HG02623 (cell line): ENCODE measurements at regions not wholly inside any gene's neighbourhood (a gene's known extent, or its start where the extent isn't known, plus 50 kb on each side); places are given as distances from the start of the nearest gene placed in this dataset.
"Not testable (repeated sequence)": the region's sequence is repeated elsewhere in the genome, so short reads cannot be mapped to it uniquely, and the experiment has no call there.

ENCODE experiments used
- ATAC-seq: cut with Tn5 transposase; IDR thresholded peaks from one replicate; pipeline ENCODE4 v1.9.1; 2021; ENCODE audit warnings: moderate library complexity; ENCODE audit not compliant: unreplicated experiment

DNA sequence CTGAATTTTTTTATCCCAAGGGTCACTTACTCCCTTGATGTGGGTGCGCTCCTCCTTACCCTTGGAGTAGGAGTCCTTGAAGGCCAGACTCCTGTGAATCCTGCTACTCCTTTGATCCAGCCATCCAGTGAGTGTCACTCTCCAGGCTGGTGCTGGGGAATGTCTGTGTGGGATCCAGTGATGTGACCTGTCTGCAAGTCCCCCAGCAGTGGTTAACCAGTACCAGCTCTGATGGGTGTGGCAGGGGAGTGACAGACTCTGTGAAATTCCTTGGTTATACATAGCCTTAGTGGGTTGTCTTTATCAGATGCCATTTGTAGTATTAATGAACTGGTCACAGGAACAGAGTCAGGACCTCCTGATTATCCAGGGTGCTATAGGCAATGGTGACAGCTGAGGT is 409.5 kb upstream of the LMO3 start:
- ATAC-seq, result no peak

DNA sequence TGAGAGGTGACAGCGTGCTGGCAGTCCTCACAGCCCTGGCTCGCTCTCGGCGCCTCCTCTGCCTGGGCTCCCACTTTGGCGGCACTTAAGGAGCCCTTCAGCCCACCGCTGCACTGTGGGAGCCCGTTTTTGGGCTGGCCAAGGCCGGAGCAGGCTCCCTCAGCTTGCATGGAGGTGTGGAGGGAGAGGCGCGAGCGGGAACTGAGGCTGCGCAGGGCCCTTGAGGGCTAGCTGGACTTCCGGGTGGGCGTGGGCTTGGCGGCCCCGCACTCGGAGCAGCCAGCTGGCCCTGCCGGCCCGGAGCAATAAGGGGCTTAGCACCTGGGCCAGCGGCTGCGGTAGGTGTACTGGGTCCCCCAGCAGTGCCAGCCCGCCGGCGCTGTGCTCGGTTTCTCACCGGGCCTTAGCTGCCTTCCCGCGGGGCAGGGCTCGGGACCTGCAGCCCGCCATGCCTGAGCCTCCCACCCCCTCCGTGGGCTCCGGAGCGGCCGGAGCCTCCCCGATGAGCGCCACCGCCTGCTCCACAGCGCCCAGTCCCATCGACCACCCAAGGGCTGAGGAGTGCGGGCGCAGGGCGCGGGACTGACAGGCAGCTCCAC is 401.6 kb upstream of the LMO3 start:
- not testable (repeated sequence) for ATAC-seq

DNA sequence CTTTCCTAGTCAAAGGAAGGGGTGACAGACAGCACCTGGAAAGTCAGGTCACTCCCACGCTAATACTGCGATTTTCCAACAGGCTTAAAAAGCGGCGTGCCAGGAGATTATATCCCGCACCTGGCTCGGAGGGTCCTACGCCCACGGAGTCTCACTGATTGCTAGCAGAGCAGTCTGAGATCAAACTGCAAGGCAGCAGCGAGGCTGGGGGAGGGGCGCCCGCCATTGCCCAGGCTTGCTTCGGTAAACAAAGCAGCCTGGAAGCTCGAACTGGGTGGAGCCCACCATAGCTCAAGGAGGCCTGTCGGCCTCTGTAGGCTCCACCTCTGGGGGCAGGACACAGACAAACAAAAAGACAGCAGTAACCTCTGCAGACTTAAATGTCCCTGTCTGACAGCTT is 392.6 kb upstream of the LMO3 start:
- ATAC-seq, result not testable (repeated sequence)

DNA sequence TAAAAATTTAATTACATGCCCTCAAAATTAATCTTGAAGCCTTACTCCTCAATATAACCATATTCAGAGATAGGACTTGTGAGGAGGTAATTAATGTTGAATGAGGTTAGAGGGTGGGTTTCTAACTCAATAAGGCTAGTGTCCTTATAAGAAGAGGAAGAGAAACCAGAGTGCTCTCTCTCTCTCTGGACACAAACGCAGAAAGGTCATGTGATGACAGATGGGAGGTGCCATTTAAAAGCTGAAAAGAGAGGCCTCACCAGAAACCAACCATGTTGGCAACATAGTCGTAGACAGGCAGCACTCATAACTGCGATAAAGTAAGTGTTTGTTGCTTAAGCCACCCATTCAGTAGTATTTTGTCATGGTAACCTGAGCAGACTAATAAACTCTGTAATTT is 378.5 kb upstream of the LMO3 start:
- ATAC-seq, result no peak

DNA sequence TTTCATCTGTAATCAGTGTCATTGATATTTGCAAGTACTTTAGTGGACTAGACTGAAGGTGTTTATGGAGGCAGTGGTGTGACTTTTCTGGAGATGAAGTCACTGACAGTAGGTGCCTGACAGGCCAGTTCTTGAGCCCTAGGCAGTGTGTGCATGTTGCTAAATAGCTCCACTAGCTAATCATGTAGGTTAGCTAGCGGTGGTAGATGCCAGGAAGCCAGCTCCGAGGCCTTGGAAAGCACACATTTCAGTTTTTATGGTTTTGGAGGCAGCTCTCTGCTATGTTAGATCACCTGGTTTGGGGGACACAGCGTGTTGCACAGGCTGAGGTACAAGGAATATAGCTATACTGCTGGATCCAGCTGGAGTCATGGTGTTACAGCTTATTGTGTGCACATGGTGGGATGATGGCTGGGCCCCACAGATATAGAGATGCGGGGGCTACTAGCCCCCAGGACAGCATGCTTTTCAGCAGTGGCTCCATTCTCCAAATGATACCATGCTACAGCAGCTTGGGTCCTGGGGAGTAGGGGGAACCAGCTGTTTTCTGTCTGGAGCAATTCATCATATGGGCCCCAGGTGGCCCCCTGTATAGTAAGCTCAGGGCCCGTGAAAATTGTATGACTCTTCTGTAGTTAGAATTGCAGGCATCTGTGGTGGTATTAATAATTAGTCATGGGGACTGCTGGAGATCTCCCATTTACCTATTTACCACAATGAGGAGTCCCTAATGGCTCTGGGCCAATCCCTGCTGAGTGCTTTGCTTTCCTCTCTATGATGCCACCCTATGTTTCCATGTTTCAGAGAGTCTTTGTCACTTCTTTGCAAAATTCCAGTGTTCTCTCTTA is 367.2 kb upstream of the LMO3 start:
- no peak for ATAC-seq

DNA sequence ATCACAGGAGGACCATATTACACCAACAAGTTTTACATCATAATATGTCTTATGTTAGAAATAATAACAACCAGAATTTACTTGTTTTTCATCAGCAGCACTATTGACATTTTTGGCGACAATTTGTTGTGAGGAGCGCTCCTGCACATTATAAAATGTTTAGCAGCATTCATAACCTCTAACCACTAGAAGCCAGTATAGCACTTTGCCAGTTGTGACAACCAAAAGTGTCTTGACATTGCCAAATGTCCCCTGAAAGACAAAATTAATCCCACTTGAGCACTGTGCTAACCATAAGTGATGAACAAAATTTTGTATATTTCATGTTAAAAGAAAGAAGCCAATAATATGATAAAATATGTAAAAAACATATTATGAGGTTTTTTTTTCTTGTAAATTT is 356.9 kb upstream of the LMO3 start:
- no peak for ATAC-seq

DNA sequence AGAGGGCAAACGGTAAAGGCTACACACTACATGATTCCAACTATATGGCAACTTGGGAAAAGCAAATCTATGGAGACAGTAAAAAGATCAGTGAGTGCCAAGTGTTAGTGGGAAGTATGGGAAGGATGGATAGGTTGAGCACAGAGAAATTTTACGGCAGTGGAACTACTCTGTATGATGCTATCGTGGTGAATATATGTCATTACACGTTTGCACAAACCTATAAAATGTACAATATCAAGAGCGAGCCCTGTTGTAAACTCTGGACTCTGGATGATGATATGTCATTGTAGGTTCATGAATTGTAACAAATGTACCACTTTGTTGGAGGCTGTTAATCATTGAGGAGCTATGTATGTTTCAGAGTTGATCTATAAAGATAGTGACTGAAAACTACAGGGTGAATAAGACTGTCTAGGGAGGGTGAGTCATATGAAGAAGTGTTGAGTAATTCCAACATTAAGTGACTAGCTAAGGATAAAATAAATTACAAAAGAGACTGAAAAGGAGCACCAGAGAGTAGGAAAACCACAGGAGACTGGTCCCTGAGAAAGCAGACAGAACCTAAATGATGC is 349.2 kb upstream of the LMO3 start:
- ATAC-seq, result no peak

DNA sequence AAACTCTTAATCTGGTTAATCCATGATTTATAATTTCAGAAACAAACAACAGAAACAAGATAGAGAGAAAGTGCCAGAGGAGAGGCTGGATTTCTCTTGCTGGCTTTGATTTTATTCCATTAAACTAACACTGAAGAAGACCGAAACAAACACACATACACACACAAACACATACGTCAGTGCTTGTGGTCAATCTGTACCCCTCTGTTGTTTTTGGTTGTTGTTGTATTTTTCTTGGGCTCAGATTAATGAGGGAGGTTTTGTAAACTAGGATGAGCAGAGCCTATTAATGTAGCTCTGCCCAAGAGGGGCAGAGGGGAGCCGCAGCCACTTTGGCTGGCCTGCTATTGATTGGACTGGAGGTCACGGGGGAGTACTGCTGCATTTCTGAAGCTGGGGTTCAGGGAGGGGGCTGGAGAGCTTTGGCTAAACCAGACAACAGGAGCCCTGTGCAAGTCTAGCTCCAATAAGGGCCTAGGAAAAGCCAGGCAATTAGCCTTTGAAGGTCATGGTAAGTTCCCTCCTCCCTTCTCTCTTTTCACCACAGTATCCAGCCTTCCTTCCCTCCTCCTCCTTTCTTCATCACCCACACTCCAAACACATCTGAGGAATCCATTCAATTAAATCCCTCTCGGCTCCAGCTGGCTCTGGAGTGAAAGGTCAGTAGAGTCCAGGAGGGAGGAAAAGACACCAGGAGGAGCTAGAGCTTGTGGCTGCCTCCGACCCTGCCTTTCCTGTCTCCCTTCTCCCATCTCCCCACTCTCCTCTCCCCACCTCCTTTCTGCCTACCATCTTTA is 344.1 kb upstream of the LMO3 start:
- no peak for ATAC-seq

DNA sequence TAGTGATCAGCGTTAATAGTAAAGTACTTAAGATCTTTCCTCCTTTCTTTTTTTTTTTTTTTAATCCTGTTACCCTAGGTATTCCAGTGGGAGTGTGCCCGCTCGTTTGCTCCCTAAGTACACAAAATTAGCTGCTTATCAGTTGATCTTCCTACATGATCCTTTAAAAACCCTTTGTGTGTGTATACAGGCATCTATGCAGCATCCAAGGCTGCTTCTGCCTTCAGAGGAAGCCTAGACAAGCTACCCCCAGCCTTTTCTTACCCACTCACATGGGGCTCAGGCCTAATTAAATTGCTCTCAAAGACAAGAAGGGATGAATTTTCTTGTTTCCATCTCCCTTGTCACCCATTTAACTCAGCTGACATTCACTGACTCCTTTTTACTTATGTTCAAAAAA is 343.4 kb upstream of the LMO3 start:
- ATAC-seq, result no peak

DNA sequence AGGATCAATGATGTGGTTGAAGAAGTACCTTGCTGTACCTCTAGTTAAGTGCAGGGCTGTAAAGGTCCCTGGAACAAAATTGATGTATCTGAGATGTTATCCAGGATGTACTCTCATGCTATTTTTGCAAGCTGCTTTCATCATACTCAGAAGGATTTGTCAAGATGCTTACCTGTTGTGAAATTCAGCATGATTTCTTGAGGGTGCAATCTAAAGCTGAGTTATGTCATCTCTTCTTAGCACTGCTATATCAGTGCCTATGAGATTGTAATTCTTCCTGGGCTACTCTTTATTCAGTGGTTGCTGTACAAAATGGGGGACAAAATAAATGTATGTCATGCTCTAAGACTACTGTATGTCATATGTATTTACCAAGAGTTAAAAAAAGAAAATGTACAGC is 340.7 kb upstream of the LMO3 start:
- no peak for ATAC-seq

DNA sequence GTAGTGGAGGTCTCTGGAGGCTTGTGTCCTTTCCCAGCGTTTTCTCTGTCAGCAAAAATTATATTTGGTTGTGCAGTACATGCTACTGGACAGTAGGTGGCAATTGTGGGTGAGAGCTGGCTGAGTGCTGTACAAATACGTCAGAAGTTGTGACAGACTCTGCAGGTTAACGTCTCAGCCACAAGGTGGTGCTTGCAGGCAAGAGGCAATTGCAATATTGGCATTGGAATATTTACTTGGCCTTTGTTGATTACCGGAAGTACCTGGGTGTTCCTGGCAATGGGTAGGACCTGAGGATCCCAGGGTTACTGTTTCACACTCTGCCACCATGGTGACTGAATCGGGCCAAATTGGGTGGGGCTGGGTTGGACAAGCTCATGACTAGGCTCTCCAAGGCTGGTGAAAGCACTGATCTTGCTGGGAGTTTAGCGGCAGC is 333.9 kb upstream of the LMO3 start:
- ATAC-seq, result peak; percentile 100

DNA sequence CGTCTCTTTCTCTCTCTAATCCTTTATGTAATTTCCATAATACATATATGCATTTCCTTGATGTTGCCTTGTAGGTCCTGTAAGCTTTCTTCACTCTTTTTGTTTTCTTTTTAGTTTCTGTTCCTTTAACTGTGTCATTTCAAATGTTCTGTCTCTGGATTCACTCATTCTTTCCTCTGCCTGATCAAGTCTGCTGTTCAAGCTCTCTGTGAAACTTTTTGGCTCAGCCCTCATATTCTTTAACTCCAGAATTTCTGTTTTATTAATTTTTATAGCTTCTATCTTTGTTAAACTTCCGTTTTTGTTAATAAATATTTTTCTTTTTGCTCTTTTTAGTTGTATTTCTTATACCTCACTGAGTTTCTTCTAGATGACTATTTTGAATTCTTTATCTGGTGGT is 321.3 kb upstream of the LMO3 start:
- ATAC-seq, result no peak

DNA sequence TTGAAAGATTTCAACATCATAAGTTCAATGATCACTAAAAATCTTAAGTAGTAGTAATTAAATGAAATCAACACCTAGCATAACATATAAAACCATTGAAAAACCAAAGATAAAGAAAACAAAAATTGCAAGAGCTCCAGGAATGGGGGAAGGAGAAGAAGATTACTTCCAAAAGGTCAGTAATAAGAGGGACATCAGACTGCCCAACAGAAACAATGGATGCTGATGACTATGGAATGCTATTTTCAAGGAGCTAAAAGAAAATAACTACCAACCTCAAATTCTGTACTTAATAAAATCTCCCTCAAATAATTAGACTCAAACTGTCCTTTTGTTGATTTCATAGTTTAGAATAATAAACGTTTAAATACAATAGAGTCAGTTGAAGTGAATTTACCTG is 314.5 kb upstream of the LMO3 start:
- no peak for ATAC-seq

DNA sequence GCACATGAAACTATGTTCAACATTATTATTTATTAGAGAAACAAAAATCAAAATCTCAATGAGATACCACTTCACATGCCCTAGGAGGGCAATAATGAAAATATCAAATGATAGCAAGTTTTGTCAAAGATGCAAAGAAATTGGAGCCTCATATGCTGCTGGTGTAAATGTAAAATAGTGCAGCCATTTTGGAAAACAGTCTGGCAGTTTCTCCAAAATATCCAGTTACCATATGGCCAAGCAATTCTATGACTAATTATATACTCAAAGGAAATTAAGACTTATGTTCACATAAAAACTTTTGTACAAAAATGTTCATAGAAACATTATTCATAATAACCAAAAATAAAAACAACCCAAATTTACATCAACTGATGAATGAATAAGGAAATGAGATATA is 313.6 kb upstream of the LMO3 start:
- no peak for ATAC-seq

DNA sequence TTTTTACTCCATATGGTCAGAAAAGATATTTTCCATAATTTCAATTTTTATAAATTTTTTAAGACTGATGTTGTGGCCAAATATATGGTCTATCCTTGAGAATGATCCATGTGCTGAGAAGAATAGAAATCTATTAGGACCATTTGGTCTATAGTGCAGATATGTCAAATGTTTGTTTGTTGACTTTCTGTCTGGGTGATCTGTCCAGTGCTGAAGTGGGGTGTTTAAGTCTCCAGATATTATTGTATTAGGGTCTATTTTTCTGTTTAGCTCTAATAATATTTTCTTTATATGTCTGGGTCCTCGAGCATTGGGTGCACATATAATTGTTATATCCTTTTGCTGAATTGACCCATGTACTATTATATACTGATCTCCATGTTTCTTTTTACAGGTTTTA is 308.9 kb upstream of the LMO3 start:
- no peak for ATAC-seq

DNA sequence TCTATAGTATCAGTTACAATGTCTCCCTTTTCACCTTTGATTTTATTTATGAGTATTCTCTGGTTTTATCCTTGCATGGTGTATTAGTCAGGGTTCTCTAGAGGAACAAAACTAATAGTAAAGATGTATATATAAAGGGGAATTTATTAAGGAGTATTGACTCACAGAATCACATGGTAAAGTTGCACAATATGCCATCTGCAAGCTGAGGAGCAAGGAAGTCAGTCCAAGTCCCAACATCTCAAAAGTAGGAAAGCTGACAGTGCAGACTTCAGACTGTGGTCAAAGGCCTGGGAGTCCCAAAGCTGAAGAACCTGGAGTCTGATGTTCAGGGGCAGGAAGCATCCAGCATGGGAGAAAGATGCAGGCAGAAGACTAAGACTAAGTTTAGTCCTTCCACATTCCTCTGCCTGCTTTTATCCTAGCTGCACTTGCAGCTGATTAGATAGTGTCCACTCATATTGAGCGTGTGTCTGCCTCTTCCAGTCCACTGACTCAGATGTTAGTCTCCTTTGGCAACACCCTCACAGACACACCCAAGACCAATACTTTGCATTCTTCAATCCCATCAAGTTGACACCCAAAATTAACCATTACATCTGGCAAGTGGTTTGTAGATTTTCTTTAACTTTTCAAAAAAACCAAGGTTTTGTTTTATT is 308.0 kb upstream of the LMO3 start:
- ATAC-seq, result no peak

DNA sequence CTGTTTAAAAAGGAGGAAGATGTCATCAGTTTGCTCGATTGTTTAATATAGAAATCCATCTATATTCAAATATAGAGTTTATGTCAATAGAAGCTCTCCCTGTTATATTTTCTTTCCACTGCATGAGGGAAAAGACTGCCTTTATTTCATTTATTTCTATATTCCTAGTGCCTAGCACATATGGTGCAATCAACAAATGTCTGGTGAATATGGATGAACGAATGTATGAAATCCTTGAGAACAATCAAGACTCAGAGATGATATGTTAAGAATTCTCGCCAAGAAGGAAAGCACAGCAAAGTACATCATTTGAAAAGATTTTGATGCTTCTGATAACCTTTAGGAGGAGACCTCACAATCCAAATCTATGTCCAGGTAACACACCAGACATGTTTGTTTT is 296.0 kb upstream of the LMO3 start:
- no peak for ATAC-seq

DNA sequence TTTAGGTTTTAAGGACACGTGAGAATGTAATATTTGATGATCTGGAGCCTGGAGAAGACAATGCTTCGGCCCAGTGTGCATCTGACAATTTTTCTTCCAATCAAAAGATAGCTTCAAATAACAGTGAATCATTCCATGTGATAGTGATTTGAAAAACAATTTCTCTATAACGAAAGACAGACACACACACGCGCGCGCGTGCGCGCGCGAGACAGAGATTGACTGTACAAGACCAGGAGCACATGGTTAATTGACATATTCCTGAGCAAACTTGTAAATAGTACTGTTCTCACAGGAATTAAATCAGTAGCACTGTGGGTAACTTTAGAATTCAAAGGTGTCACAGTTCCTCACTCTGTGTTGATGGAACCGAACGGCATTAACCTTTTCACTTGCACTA is 287.5 kb upstream of the LMO3 start:
- no peak for ATAC-seq

DNA sequence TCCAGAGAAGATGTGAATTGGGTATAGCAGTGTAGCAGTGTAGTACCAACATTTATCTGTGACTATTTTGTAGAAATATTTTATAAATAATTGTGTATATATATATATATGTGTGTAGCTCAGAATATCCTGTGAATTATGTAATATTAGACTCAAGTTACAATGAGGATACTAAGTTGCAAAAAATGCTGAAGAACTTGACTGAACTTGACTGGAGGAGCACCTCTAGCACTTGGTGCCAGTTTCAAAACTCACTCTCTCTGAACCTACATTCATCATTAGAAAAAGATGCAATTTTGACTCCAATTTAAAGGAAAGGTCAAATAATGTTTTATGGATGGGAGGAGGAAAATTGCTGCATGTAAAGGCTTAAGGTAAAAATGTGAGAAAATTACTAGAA is 285.7 kb upstream of the LMO3 start:
- no peak for ATAC-seq

DNA sequence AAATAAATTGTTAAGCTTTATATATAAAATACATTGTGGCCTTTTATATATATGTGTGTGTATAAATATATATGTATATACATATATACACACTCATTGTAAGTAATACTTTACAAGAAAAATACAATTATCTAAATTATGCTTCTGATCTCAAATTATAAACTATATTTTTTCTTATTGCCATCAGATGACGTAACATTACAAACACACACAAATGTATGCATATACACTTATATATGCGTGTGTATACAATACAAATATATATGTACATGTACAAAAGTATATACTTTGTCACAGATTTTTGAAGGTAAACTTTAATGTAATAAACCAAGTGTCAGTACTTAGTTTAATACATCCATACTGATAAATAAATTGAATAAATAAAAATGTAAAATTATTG is 278.9 kb upstream of the LMO3 start:
- no peak for ATAC-seq

DNA sequence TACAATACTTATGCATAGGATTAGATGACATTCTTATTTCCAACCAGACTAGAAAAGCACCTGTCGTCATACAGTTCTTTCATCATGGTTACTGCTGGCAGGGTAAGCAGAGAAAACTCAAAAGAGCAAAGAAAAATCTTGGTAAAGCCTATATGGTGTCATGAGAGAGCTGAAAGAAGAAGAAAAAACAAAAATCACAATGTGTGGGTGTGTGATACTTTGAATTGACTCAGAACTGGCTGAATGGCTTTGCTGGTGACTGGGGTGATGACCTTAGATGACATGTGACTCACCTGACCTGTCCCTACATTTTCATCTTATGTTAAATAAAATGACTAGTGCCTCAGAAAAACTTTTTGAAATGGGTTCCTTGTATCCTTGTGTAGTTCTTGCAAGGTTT is 278.1 kb upstream of the LMO3 start:
- peak; percentile 81 for ATAC-seq
